ENCODE measurements at regions not wholly inside any gene's neighbourhood (a gene's known extent, or its start where the extent isn't known, plus 50 kb on each side); places are given as distances from the start of the nearest gene placed in this dataset.
"Not testable (repeated sequence)": the region's sequence is repeated elsewhere in the genome, so short reads cannot be mapped to it uniquely, and the experiment has no call there.

GRCh38 chr11:128031538-128032134, 555.7 kb downstream of the ETS1 start:
- H3K27me3 ChIP-seq (replicated peaks in 1 of 2; ENCODE audit: control insufficient read depth in 2 of 2, insufficient read depth in 2 of 2, low read length in 1 of 2); H3K9me3 ChIP-seq (replicated peaks; ENCODE audit: control insufficient read depth, insufficient read depth, low read length); BruUV-seq (replicated peaks); POLR2A ChIA-PET; H3K9ac ChIP-seq (ENCODE audit: control insufficient read depth, insufficient read depth, low read length); H3K79me2 ChIP-seq (ENCODE audit: control insufficient read depth, insufficient read depth, low read length); H3K27ac ChIP-seq (ENCODE audit: control insufficient read depth, insufficient read depth); H3K4me3 ChIP-seq; H3K4me2 ChIP-seq (ENCODE audit: control insufficient read depth, insufficient read depth); H2AFZ ChIP-seq (ENCODE audit: control insufficient read depth, low read depth, low read length); H3K36me3 ChIP-seq (ENCODE audit: control insufficient read depth in 2 of 2, insufficient read depth in 2 of 2, low read length in 1 of 2); H4K20me1 ChIP-seq (ENCODE audit: control insufficient read depth, insufficient read depth); H3K4me1 ChIP-seq (ENCODE audit: control insufficient read depth, insufficient read depth, low read length): not testable (repeated sequence)
- RAD21 ChIA-PET (ENCODE audit: unreplicated experiment), result interaction anchor here (1.0 kb wide), 1 partner anchor 126 kb away, joined by 4 read pairs; no protein-coding TSS in a partner anchor
- 34% methylated on average over 14 of the region's 14 CpGs for WGBS (ENCODE audit: insufficient coverage, insufficient replicate concordance, low lambda C conversion rate, missing lambda C conversion rate)
- peak; percentile 89 for FAIRE-seq
- in situ Hi-C loops (cut with MboI), result loop anchor here (10.0 kb wide), 1 partner anchor 603 kb away; no protein-coding TSS in a partner anchor
- TF ChIP-seq MEF2B (IDR thresholded peaks at IDR 0.05; ENCODE audit: partially characterized antibody, poor library complexity, severe bottlenecking) (peak; percentile 15), YY1 (IDR thresholded peaks at IDR 0.05; ENCODE audit: low read depth, low read length) (0 out of 2 replicates have a peak, but pooled peaks have one; percentile 35), SMC3 (IDR thresholded peaks at IDR 0.05; ENCODE audit: borderline replicate concordance, low read length) (peak; percentile 63), RAD21 (IDR thresholded peaks at IDR 0.05; ENCODE audit: insufficient read depth, low read depth, low read length) (peak; percentile 89), CTCF (IDR thresholded peaks at IDR 0.05 in 2 of 3, conservative IDR thresholded peaks at IDR 0.05 in 1 of 3; ENCODE audit: control insufficient read depth in 2 of 3, extremely low read depth in 1 of 3, insufficient read depth in 1 of 3, low read depth in 3 of 3, low read length in 3 of 3) (peak; percentile 71 to 84 (median 77))
- CTCF ChIA-PET, result interaction anchor here (0.7 to 1.3 kb wide), 9 partner anchors 13 to 925 kb away, joined by 3 to 15 read pairs (median 4); no protein-coding TSS in a partner anchor
- intact Hi-C loops (cut with micrococcal nuclease; ENCODE audit: unreplicated experiment), result loop anchor here (1.0 to 10.0 kb wide), 4 partner anchors 126 to 829 kb away; no protein-coding TSS in a partner anchor
- ATAC-seq, result peak; percentile 98
- SMC1A ChIA-PET (ENCODE audit: uncharacterized antibody, unreplicated experiment), result interaction anchor here (2.3 kb wide), 1 partner anchor 126 kb away, joined by 11 read pairs; no protein-coding TSS in a partner anchor
- DNase-seq (ENCODE audit: low read depth, low spot score), result peak; percentile 33

Data from GM12878 (cell line).